Epithelial cell of proximal tubule (primary cell): ENCODE measurements at regions not wholly inside any gene's neighbourhood (a gene's known extent, or its start where the extent isn't known, plus 50 kb on each side); places are given as distances from the start of the nearest gene placed in this dataset.

Source experiments
- DNase-seq: peaks from one replicate; pipeline ENCODE4 v3.0.0-alpha.2; 2011; ENCODE audit warnings: low read depth
- H3K4me3 ChIP-seq: 2 replicates; pipeline ENCODE4 v1.5.1; 2011; ENCODE audit warnings: low read depth, mild to moderate bottlenecking, low read length
- CTCF ChIP-seq: conservative IDR thresholded peaks from 2 replicates; pipeline ENCODE4 v1.5.1; 2012; ENCODE audit warnings: low read depth, mild to moderate bottlenecking, low read length

GRCh38 chr14:22508150-22508457 lies 80.9 kb downstream of the DAD1 start:
- no peak for TF ChIP-seq CTCF
- no peak for DNase-seq
- H3K4me3 ChIP-seq = no peak overlapping the region

GRCh38 chr14:22506778-22507351 lies 82.2 kb downstream of the DAD1 start:
- TF ChIP-seq CTCF = no peak
- DNase-seq = no peak
- H3K4me3 ChIP-seq = no peak overlapping the region

GRCh38 chr14:22506378-22506710 lies 82.7 kb downstream of the DAD1 start:
- no peak for TF ChIP-seq CTCF
- no peak for DNase-seq
- H3K4me3 ChIP-seq = no peak overlapping the region

- DNase-seq = no peak
- H3K4me3 ChIP-seq = no peak overlapping the region
- no peak for TF ChIP-seq CTCF
Observed at GRCh38 chr14:22505697-22506377, 83.2 kb downstream of the DAD1 start.

GRCh38 chr14:22505309-22505696 lies 83.7 kb downstream of the DAD1 start:
- no peak overlapping the region for H3K4me3 ChIP-seq
- no peak for TF ChIP-seq CTCF
- no peak for DNase-seq

- DNase-seq = no peak
- no peak overlapping the region for H3K4me3 ChIP-seq
- TF ChIP-seq CTCF = no peak
Observed at GRCh38 chr14:22502551-22502950, 86.5 kb downstream of the DAD1 start.

GRCh38 chr14:22502007-22502406 lies 87.0 kb downstream of the DAD1 start:
- no peak for TF ChIP-seq CTCF

More at GRCh38 chr14:22502007-22502406, 87.0 kb downstream of the DAD1 start:
- DNase-seq = no peak
- no peak overlapping the region for H3K4me3 ChIP-seq
